SKM-1 treated with dmso at 0.1 percent for 144 hours (cell line): ENCODE measurements at regions not wholly inside any gene's neighbourhood (a gene's known extent, or its start where the extent isn't known, plus 50 kb on each side); places are given as distances from the start of the nearest gene placed in this dataset.
"Not testable (repeated sequence)": the region's sequence is repeated elsewhere in the genome, so short reads cannot be mapped to it uniquely, and the experiment has no call there.

ENCODE experiments used
- DNase-seq: peaks from one replicate; lab custom pipeline; 2025; ENCODE audit not compliant: unreplicated experiment; lab: John Stamatoyannopoulos, UW

- no peak for DNase-seq
These were observed 262.3 kb upstream of the MSX2 start for GRCh38 chr5:174462129-174462528.

DNA sequence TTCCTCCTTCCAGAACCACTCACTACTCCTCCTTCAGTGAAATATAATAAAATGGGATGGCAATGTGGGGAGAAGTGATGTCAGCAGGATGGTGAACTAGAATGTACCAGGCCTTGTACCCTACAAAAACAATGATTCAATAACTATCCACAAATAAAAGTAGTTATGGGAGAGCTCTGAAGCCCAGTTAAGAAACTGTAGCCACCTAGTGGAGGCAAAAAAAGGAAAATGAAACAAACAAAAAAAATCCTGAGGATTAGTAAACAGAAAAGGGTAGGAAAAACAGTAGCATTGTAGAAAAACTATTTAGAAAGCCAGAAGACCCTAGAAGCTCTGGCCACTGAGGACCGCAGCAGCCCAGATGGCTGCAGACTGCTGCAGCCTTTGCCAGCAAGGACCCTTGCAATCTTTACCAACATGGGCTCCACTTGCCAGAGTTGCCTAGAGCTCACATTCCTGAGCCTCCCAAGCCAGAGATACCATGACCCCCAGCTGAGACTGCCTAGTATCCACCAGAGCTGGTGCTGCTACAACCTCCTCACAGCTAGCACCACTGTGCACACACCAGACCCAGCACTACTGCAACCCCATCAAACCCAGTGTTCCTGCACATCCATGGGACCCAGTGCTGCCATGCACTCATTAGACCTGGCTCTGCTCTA is 259.7 kb upstream of the MSX2 start:
- no peak for DNase-seq

GRCh38 chr5:174471528-174471927 is 252.9 kb upstream of the MSX2 start:
- DNase-seq: not testable (repeated sequence)

GRCh38 chr5:174472956-174473355 is 251.4 kb upstream of the MSX2 start:
- DNase-seq: no peak

- not testable (repeated sequence) for DNase-seq
These were observed 248.4 kb upstream of the MSX2 start for GRCh38 chr5:174476001-174476400.

- DNase-seq: no peak
These were observed 245.1 kb upstream of the MSX2 start for GRCh38 chr5:174479325-174479724.

- no peak for DNase-seq
These were observed 242.6 kb upstream of the MSX2 start for GRCh38 chr5:174481737-174482136.

GRCh38 chr5:174482607-174483024 is 241.8 kb upstream of the MSX2 start:
- no peak for DNase-seq

DNA sequence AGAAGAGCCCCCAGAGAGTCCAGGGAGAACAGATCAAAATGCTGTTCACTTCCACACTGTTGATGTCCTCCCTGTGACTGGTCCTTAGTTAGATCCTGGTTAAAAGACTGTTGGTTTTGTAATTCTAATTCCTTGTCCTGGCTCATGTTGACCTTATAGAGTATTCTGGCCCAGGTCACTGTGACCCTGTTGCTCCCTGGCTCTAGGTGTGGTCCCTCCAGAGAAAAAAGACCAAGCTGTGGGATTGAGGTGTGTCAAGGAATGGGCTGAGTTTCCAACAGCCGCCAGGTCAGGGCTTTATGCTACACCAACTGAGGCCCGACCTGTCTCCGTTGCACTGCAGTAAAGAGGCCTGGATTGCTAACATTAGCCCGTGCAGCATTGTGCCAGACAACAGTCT is 241.0 kb upstream of the MSX2 start:
- DNase-seq: no peak

GRCh38 chr5:174489215-174489614 is 235.2 kb upstream of the MSX2 start:
- DNase-seq: no peak

DNA sequence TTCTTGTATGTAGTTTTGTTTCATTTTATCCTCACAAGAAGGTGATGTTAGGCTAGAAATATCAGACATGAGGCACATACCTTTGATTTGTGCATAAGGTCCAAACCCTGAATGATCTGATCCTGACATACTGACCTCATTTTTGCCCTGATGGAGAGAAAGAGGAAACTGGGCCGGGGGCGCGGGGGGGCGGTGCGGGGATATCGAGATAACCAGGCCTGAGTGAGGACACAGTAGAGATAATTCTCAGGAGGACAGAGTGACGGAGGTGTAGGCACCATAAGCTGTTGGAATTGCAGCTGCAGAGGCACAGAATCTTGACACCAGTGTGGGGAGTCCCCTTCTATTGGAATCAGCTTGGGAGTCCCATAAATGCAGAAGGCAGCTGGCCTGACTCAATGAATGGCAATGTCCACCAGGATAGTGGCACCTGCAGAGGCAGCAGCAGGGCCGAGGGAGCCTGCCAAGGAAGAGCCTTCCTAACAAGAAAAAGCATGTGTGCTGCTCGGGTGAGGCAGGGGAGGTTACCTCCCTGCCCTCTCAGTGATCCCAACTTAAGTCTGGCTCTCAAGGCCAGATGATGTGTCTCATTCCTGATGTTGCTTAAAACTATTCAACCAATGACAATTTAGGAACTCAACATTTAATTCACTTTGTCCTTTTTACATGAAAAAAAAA is 234.3 kb upstream of the MSX2 start:
- no peak for DNase-seq

DNA sequence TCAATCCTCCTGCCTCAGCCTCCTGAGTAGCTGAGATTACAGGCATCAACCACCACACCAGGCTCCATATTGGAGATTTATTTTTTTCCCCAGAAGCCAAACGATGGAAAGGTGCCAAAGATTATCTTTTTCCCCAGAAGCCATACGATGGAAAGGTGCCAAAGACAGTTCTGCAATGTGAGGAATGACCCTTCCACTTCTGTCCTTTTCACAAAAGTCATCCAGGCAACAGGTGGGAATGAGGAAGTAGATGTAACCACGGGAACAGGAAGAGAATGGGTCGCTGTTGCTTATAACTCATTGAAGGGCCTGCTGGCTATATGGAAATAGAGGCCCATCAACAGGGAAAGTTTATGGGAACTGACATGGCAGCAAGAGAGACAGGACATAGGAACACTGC is 233.7 kb upstream of the MSX2 start:
- peak; percentile 40 for DNase-seq

- peak; percentile 84 for DNase-seq
These were observed 233.1 kb upstream of the MSX2 start for GRCh38 chr5:174491265-174491664.

- DNase-seq: no peak
These were observed 232.5 kb upstream of the MSX2 start for GRCh38 chr5:174491761-174492350.

DNA sequence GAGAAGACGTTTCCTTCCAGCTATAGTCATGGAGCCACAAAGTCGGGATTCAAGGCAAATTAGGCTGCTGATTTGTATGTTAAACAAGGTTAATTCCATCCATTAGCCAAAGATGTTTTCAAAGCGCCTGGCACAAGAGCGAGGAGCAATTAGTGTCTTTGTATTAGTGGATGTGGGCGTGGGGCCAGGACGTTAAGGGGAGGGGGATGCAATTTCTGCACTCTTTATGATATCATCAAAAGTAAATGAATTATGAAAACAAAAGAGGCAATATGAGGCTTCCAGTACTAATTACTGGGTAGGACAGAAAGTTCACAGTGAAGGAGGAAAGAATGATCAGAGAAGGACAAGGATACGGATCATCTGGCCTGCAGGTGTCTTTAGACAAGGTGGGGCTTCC is 230.9 kb upstream of the MSX2 start:
- no peak for DNase-seq

DNA sequence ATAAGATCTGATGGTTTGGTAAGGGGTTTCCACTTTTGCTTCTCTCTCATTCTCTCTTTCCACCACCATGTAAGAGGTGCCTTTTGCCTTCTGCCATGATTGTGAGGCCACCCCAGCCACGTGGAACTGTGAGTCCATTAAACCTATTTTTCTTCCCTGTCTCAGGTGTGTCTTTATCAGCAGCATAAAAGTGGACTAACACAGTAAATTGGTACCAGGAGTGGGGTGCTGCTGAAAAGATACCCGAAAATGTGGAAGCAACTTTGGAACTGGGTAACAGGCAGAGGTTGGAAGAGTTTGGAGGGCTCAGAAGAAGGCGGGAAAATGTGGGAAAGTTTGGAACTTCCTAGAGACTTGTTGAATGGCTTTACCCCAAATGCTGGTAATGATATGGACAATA is 226.4 kb upstream of the MSX2 start:
- not testable (repeated sequence) for DNase-seq

DNA sequence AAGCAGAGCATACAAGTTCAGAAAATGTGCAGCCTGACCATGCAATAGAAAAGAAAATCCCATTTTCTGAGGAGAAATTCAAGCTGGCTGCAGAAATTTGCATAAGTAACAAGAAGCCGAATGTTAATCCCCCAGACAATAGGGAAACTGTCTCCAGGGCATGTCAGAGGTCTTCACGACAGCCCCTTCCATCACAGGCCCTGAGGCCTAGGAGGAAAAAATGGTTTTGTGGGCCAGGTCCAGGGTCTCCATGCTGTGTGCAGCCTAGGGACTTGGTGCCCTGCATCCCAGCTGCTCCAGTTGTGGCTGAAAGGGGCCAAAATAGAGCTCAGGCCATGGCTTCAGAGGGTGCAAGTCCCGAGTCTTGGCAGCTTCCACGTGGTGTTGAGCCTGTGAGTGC is 225.8 kb upstream of the MSX2 start:
- not testable (repeated sequence) for DNase-seq

- DNase-seq: no peak
These were observed 223.7 kb upstream of the MSX2 start for GRCh38 chr5:174500636-174501035.

- DNase-seq: no peak
These were observed 222.8 kb upstream of the MSX2 start for GRCh38 chr5:174501461-174502069.

GRCh38 chr5:174503086-174503460 is 221.3 kb upstream of the MSX2 start:
- DNase-seq: no peak

- DNase-seq: no peak
These were observed 220.7 kb upstream of the MSX2 start for GRCh38 chr5:174503461-174504265.
